ENCODE measurements at regions not wholly inside any gene's neighbourhood (a gene's known extent, or its start where the extent isn't known, plus 50 kb on each side); places are given as distances from the start of the nearest gene placed in this dataset.

- TF ChIP-seq CREB1 (CRISPR knock-in tag; IDR thresholded peaks at IDR 0.05) (no peak), ATF6 (CRISPR knock-in tag; IDR thresholded peaks at IDR 0.05) (no peak)
- peaks cover 30% of the 10 kb centered on the region for H3K9me3 Mint-ChIP-seq
- ATAC-seq (no peak), DNase-seq (ENCODE audit: low spot score) (no peak)
- H3K27ac Mint-ChIP-seq: no peak overlapping the region
- H3K4me1 Mint-ChIP-seq: no peaks in the 10 kb centered on the region
- H3K36me3 Mint-ChIP-seq: peaks cover 20% of the 10 kb centered on the region
- ChIA-PET POLR2A (no interaction called here), CTCF (no interaction called here)
- no peak overlapping the region for H3K4me3 Mint-ChIP-seq
- H3K27me3 Mint-ChIP-seq (ENCODE audit: low read depth): no peaks in the 10 kb centered on the region
These were observed 153.8 kb downstream of the AREG start for GRCh38 chr4:74598611-74599325.

- TF ChIP-seq TCF7 (CRISPR knock-in tag; IDR thresholded peaks at IDR 0.05; ENCODE audit: low read depth) (no peak), USF1 (CRISPR knock-in tag; IDR thresholded peaks at IDR 0.05) (no peak), FOXP4 (CRISPR knock-in tag; IDR thresholded peaks at IDR 0.05) (no peak), NR2C2 (CRISPR knock-in tag; IDR thresholded peaks at IDR 0.05) (no peak)
These were observed 158.2 kb downstream of the AREG start for GRCh38 chr4:74603186-74603585.

GRCh38 chr4:74608151-74608949 is 163.4 kb downstream of the AREG start:
- H3K27ac Mint-ChIP-seq: no peak overlapping the region
- CTCF ChIA-PET: interaction anchor here (1.1 kb wide), 1 partner anchor 67 kb away, joined by 3 read pairs; no protein-coding TSS in a partner anchor
- H3K27me3 Mint-ChIP-seq (ENCODE audit: low read depth): no peaks in the 10 kb centered on the region

More at GRCh38 chr4:74603186-74603585, 158.2 kb downstream of the AREG start:
- peaks cover 4% of the 10 kb centered on the region for H3K9me3 Mint-ChIP-seq
- no peak overlapping the region for H3K4me3 Mint-ChIP-seq
- POLR2A ChIA-PET: no interaction called here
- no peaks in the 10 kb centered on the region for H3K4me1 Mint-ChIP-seq
- no peak for ATAC-seq
- no peak for DNase-seq (ENCODE audit: low spot score)
- CTCF ChIA-PET: no interaction called here
- H3K27ac Mint-ChIP-seq: no peak overlapping the region
- peaks cover under 1% of the 10 kb centered on the region; the same call in 1 of the 2 replicates for H3K36me3 Mint-ChIP-seq
- no peaks in the 10 kb centered on the region for H3K27me3 Mint-ChIP-seq (ENCODE audit: low read depth)

More at GRCh38 chr4:74608151-74608949, 163.4 kb downstream of the AREG start:
- POLR2A ChIA-PET: no interaction called here
- no peak overlapping the region for H3K4me3 Mint-ChIP-seq
- H3K9me3 Mint-ChIP-seq: no peaks in the 10 kb centered on the region
- ATAC-seq: no peak
- TF ChIP-seq TCF7 (CRISPR knock-in tag; IDR thresholded peaks at IDR 0.05; ENCODE audit: low read depth) (no peak), GTF2I (CRISPR knock-in tag; conservative IDR thresholded peaks at IDR 0.05) (no peak), HMGA2 (CRISPR knock-in tag; IDR thresholded peaks at IDR 0.05) (no peak), TP53 (CRISPR knock-in tag; IDR thresholded peaks at IDR 0.05) (no peak), ATF1 (CRISPR knock-in tag; IDR thresholded peaks at IDR 0.05) (no peak), ZNF263 (CRISPR knock-in tag; IDR thresholded peaks at IDR 0.05; ENCODE audit: low read depth) (no peak), FOXJ3 (CRISPR knock-in tag; IDR thresholded peaks at IDR 0.05; ENCODE audit: borderline replicate concordance) (no peak), IRF2 (CRISPR knock-in tag; IDR thresholded peaks at IDR 0.05; ENCODE audit: borderline replicate concordance, low read depth) (no peak), ZBTB21 (CRISPR knock-in tag; IDR thresholded peaks at IDR 0.05; ENCODE audit: borderline replicate concordance) (no peak), CDX4 (CRISPR knock-in tag; IDR thresholded peaks at IDR 0.05; ENCODE audit: borderline replicate concordance) (no peak), ZNF532 (CRISPR knock-in tag; IDR thresholded peaks at IDR 0.05; ENCODE audit: borderline replicate concordance) (no peak), ZSCAN18 (CRISPR knock-in tag; IDR thresholded peaks at IDR 0.05) (no peak), FOXK1 (CRISPR knock-in tag; IDR thresholded peaks at IDR 0.05) (no peak), ZNF317 (CRISPR knock-in tag; IDR thresholded peaks at IDR 0.05; ENCODE audit: borderline replicate concordance, low read depth) (no peak)
- H3K4me1 Mint-ChIP-seq: no peaks in the 10 kb centered on the region
- DNase-seq (ENCODE audit: low spot score): no peak
- H3K36me3 Mint-ChIP-seq: no peaks in the 10 kb centered on the region
